ENCODE measurements at regions not wholly inside any gene's neighbourhood (a gene's known extent, or its start where the extent isn't known, plus 50 kb on each side); places are given as distances from the start of the nearest gene placed in this dataset.

DNA sequence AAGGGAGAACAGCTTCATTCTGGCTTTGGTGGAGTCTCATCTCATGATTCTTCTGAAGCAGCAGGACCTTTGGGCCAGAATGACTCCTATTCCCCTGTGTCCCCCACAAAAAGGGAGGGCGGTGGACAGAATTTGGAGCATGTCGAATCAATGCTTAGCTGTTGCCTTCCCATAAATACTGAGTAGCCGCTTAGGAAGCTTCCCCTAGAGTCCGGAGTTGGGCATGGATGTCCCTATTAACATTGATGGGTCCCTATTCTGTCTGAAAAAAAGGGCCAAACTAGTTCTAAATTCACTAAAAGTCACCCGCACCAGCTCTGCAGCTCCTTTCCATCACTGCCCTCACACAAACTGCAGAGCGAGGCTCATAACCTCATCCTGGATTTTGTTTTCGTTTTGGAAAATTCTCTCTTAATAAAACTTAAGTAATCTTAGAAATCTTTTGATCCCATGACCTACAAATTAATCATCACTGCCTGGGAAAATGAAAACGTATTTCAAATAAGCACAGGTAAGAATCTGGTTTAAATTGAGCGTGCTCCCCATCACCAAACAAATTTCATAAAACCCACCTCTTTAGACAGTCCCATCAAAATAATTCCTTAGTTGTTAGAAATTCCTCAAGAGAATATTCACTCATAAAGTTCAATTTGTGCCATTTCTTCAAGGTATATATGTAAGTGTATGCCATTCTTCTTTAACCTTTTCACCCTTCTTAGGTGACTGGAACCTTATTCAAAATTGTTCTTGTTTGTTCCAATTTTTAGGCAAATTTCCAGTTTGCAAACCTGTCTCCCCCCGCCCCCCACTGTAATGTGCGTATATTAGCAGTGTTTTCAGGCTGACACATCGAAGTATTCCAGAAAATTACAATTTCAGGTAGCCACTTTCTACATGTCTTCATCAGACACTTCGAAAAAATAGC, 53.3 kb upstream of the NKAP start:
- Histone ChIP-seq H3K4me3 (ENCODE audit: control insufficient read depth in 2 of 3, extremely low read depth in 1 of 3, insufficient read depth in 2 of 3, low read depth in 1 of 3, low read length in 3 of 3) (no peak overlapping the region), H3K27me3 (ENCODE audit: control insufficient read depth, extremely low read depth, insufficient read depth, low read length) (peaks cover 60% of the 10 kb centered on the region), H3K9me1 (ENCODE audit: control insufficient read depth, extremely low read depth, insufficient read depth, low read length) (no peaks in the 10 kb centered on the region), H3K36me3 (ENCODE audit: control insufficient read depth in 2 of 2, extremely low read depth in 1 of 2, insufficient read depth in 2 of 2, low read length in 2 of 2) (no peaks in the 10 kb centered on the region), H4K20me1 (ENCODE audit: control insufficient read depth, extremely low read depth, insufficient read depth, low read length) (no peaks in the 10 kb centered on the region), H3K4me1 (ENCODE audit: control insufficient read depth, extremely low read depth, insufficient read depth, low read length) (peaks cover 3% of the 10 kb centered on the region), H2AFZ (ENCODE audit: control insufficient read depth, low read length) (no peak overlapping the region), H3K4me2 (ENCODE audit: control insufficient read depth, extremely low read depth, insufficient read depth, low read depth, low read length) (no peak overlapping the region), H3K79me2 (ENCODE audit: control insufficient read depth, insufficient read depth, low read length) (no peaks in the 10 kb centered on the region), H3K9ac (ENCODE audit: control insufficient read depth, extremely low read depth, insufficient read depth, low read length) (no peak overlapping the region), H3K9me3 (ENCODE audit: control insufficient read depth, low read depth, low read length) (no peaks in the 10 kb centered on the region), H3K27ac (ENCODE audit: control insufficient read depth, insufficient read depth, low read length) (no peak overlapping the region)
- TF ChIP-seq, protein P1, sequence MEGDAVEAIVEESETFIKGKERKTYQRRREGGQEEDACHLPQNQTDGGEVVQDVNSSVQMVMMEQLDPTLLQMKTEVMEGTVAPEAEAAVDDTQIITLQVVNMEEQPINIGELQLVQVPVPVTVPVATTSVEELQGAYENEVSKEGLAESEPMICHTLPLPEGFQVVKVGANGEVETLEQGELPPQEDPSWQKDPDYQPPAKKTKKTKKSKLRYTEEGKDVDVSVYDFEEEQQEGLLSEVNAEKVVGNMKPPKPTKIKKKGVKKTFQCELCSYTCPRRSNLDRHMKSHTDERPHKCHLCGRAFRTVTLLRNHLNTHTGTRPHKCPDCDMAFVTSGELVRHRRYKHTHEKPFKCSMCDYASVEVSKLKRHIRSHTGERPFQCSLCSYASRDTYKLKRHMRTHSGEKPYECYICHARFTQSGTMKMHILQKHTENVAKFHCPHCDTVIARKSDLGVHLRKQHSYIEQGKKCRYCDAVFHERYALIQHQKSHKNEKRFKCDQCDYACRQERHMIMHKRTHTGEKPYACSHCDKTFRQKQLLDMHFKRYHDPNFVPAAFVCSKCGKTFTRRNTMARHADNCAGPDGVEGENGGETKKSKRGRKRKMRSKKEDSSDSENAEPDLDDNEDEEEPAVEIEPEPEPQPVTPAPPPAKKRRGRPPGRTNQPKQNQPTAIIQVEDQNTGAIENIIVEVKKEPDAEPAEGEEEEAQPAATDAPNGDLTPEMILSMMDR (optimal IDR thresholded peaks at IDR 0.05 in 1 of 3, IDR thresholded peaks at IDR 0.05 in 1 of 3, conservative IDR thresholded peaks at IDR 0.05 in 1 of 3; ENCODE audit: extremely low read depth in 1 of 3, insufficient read depth in 2 of 3, low read length in 3 of 3): no peak
- no peak for TF ChIP-seq EZH2 (IDR thresholded peaks at IDR 0.05; ENCODE audit: low read length)
- FAIRE-seq (no peak), DNase-seq (ENCODE audit: low read depth, low spot score) (no peak)
- dilution Hi-C loops (cut with MboI; ENCODE audit: extremely low pct_ligation_motif_present, low sequenced_read_pairs): no loop called here

DNA sequence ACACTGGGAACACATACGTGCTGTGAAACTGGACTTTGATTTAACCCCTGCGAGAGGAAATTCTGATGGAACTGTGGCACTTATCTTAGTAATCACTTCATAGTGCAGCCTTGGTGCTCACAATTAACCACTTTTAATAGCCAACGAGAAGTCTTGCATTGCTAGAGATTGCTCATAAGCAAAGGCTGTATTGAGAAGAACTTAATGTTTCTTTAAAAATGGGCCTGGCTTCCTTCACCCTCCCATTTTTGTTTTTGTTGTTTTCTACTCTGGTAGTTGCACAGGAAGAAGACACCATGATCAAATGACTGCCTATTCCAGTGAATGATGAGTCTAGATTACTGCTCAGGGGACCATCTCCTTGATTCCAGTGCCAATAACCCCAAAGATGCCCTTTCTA, 52.5 kb upstream of the NKAP start:
- no peaks in the 10 kb centered on the region for H3K9me1 ChIP-seq (ENCODE audit: control insufficient read depth, extremely low read depth, insufficient read depth, low read length)
- peaks cover 3% of the 10 kb centered on the region for H3K4me1 ChIP-seq (ENCODE audit: control insufficient read depth, extremely low read depth, insufficient read depth, low read length)
- H3K4me2 ChIP-seq (ENCODE audit: control insufficient read depth, extremely low read depth, insufficient read depth, low read depth, low read length): no peak overlapping the region
- TF ChIP-seq EZH2 (IDR thresholded peaks at IDR 0.05; ENCODE audit: low read length): no peak
- TF ChIP-seq, protein P1 (optimal IDR thresholded peaks at IDR 0.05 in 1 of 3, IDR thresholded peaks at IDR 0.05 in 1 of 3, conservative IDR thresholded peaks at IDR 0.05 in 1 of 3; ENCODE audit: extremely low read depth in 1 of 3, insufficient read depth in 2 of 3, low read length in 3 of 3): no peak
- no peak overlapping the region for H3K4me3 ChIP-seq (ENCODE audit: control insufficient read depth in 2 of 3, extremely low read depth in 1 of 3, insufficient read depth in 2 of 3, low read depth in 1 of 3, low read length in 3 of 3)
- no peaks in the 10 kb centered on the region for H3K36me3 ChIP-seq (ENCODE audit: control insufficient read depth in 2 of 2, extremely low read depth in 1 of 2, insufficient read depth in 2 of 2, low read length in 2 of 2)
- no peaks in the 10 kb centered on the region for H3K79me2 ChIP-seq (ENCODE audit: control insufficient read depth, insufficient read depth, low read length)
- dilution Hi-C loops (cut with MboI; ENCODE audit: extremely low pct_ligation_motif_present, low sequenced_read_pairs): no loop called here
- H3K9me3 ChIP-seq (ENCODE audit: control insufficient read depth, low read depth, low read length): no peaks in the 10 kb centered on the region
- FAIRE-seq: no peak
- no peak overlapping the region for H2AFZ ChIP-seq (ENCODE audit: control insufficient read depth, low read length)
- no peak overlapping the region for H3K9ac ChIP-seq (ENCODE audit: control insufficient read depth, extremely low read depth, insufficient read depth, low read length)
- H4K20me1 ChIP-seq (ENCODE audit: control insufficient read depth, extremely low read depth, insufficient read depth, low read length): no peaks in the 10 kb centered on the region
- no peak for DNase-seq (ENCODE audit: low read depth, low spot score)
- no peak overlapping the region for H3K27ac ChIP-seq (ENCODE audit: control insufficient read depth, insufficient read depth, low read length)
- peaks cover 62% of the 10 kb centered on the region for H3K27me3 ChIP-seq (ENCODE audit: control insufficient read depth, extremely low read depth, insufficient read depth, low read length)
